ENCODE measurements at regions not wholly inside any gene's neighbourhood (a gene's known extent, or its start where the extent isn't known, plus 50 kb on each side); places are given as distances from the start of the nearest gene placed in this dataset.
"Not testable (repeated sequence)": the region's sequence is repeated elsewhere in the genome, so short reads cannot be mapped to it uniquely, and the experiment has no call there.

GRCh38 chr1:196160066-196160795 is 448.0 kb downstream of the KCNT2 start:
- no peak for DNase-seq

GRCh38 chr1:196155586-196155985 is 452.7 kb downstream of the KCNT2 start:
- DNase-seq, result no peak

- DNase-seq, result no peak
Measured at GRCh38 chr1:196152975-196153374, 455.3 kb downstream of the KCNT2 start.

- no peak for DNase-seq
Measured at GRCh38 chr1:196152086-196152485, 456.2 kb downstream of the KCNT2 start.

GRCh38 chr1:196148367-196148970 is 459.8 kb downstream of the KCNT2 start:
- DNase-seq, result no peak

- no peak for DNase-seq
Measured at GRCh38 chr1:196147530-196147929, 460.7 kb downstream of the KCNT2 start.

- DNase-seq, result not testable (repeated sequence)
Measured at GRCh38 chr1:196145151-196145550, 463.1 kb downstream of the KCNT2 start.

GRCh38 chr1:196144588-196144987 is 463.7 kb downstream of the KCNT2 start:
- no peak for DNase-seq

GRCh38 chr1:196143602-196144342 is 464.5 kb downstream of the KCNT2 start:
- DNase-seq, result no peak

GRCh38 chr1:196142111-196142640 is 466.1 kb downstream of the KCNT2 start:
- DNase-seq, result no peak

- DNase-seq, result no peak
Measured at GRCh38 chr1:196136396-196136795, 471.8 kb downstream of the KCNT2 start.

GRCh38 chr1:196131691-196132090 is 476.5 kb downstream of the KCNT2 start:
- no peak for DNase-seq

GRCh38 chr1:196128835-196129234 is 479.4 kb downstream of the KCNT2 start:
- DNase-seq, result no peak

- DNase-seq, result no peak
Measured at GRCh38 chr1:196121181-196121580, 487.1 kb downstream of the KCNT2 start.

GRCh38 chr1:196115646-196116045 is 492.6 kb downstream of the KCNT2 start:
- no peak for DNase-seq

- DNase-seq, result no peak
Measured at GRCh38 chr1:196114193-196114592, 494.0 kb downstream of the KCNT2 start.

GRCh38 chr1:196108990-196109389 is 499.2 kb downstream of the KCNT2 start:
- not testable (repeated sequence) for DNase-seq

GRCh38 chr1:196105901-196106300 is 502.3 kb downstream of the KCNT2 start:
- DNase-seq, result no peak

- DNase-seq, result no peak
Measured at GRCh38 chr1:196102826-196103225, 505.4 kb downstream of the KCNT2 start.

GRCh38 chr1:196098000-196098399 is 510.2 kb downstream of the KCNT2 start:
- no peak for DNase-seq

- DNase-seq, result no peak
Measured at GRCh38 chr1:196094821-196095220, 513.4 kb downstream of the KCNT2 start.

GRCh38 chr1:196091397-196092135 is 516.7 kb downstream of the KCNT2 start:
- no peak for DNase-seq

GRCh38 chr1:196090226-196090625 is 518.0 kb downstream of the KCNT2 start:
- no peak for DNase-seq
